ENCODE measurements at regions not wholly inside any gene's neighbourhood (a gene's known extent, or its start where the extent isn't known, plus 50 kb on each side); places are given as distances from the start of the nearest gene placed in this dataset.

DNA sequence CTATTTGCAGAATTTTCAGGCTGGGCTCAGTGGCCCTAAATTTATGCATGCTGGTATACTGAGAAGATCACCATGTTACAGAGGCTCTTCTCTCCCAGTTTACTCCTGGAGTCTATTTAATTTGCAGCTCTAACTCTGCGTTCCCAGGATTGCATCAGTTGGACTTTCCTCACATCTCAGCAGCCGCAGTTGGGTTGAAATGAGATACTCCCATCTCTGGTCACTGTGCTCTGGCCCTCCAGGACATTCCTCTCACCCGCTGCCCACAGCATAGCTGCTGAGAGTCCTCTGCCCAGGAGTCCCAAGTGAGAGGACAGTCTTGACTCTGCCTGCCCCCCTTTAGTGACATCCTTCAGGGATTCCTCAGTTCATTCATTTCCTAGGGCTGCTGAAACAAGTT is 150.9 kb downstream of the LACC1 start:
- no peak for DNase-seq
- no peaks in the 10 kb centered on the region for H3K9me3 ChIP-seq (ENCODE audit: severe bottlenecking)
- no peak overlapping the region for H3K27ac ChIP-seq
- H3K27me3 ChIP-seq (ENCODE audit: insufficient read depth, low read depth, severe bottlenecking): no peaks in the 10 kb centered on the region
- TF ChIP-seq, protein P1, sequence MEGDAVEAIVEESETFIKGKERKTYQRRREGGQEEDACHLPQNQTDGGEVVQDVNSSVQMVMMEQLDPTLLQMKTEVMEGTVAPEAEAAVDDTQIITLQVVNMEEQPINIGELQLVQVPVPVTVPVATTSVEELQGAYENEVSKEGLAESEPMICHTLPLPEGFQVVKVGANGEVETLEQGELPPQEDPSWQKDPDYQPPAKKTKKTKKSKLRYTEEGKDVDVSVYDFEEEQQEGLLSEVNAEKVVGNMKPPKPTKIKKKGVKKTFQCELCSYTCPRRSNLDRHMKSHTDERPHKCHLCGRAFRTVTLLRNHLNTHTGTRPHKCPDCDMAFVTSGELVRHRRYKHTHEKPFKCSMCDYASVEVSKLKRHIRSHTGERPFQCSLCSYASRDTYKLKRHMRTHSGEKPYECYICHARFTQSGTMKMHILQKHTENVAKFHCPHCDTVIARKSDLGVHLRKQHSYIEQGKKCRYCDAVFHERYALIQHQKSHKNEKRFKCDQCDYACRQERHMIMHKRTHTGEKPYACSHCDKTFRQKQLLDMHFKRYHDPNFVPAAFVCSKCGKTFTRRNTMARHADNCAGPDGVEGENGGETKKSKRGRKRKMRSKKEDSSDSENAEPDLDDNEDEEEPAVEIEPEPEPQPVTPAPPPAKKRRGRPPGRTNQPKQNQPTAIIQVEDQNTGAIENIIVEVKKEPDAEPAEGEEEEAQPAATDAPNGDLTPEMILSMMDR (IDR thresholded peaks at IDR 0.05; ENCODE audit: low read depth, low read length): no peak
- H3K4me3 ChIP-seq (ENCODE audit: low read depth, low read length): no peak overlapping the region
- no peaks in the 10 kb centered on the region for H3K36me3 ChIP-seq

DNA sequence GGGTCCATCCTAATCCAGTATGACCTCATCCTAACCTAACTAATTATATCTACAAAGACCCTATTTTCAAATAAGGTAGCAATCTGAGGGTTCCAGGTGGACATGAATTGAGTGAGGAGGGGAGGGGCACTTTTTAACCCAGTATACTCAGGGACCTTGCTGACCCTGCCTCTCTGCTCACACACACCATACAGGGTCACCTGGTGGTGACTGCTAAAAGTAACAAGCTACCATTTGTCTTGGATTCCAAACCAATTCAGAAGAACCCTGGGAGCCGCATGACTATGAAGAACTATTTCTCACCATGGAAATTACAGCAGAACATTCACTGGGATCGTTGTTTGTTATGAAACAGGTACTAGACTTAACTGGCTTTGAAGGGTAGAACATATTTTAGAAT is 151.9 kb downstream of the LACC1 start:
- no peaks in the 10 kb centered on the region for H3K9me3 ChIP-seq (ENCODE audit: severe bottlenecking)
- H3K36me3 ChIP-seq: no peaks in the 10 kb centered on the region
- H3K4me3 ChIP-seq (ENCODE audit: low read depth, low read length): no peak overlapping the region
- H3K27ac ChIP-seq: no peak overlapping the region
- DNase-seq: no peak
- H3K27me3 ChIP-seq (ENCODE audit: insufficient read depth, low read depth, severe bottlenecking): no peaks in the 10 kb centered on the region
- TF ChIP-seq, protein P1 (IDR thresholded peaks at IDR 0.05; ENCODE audit: low read depth, low read length): no peak

DNA sequence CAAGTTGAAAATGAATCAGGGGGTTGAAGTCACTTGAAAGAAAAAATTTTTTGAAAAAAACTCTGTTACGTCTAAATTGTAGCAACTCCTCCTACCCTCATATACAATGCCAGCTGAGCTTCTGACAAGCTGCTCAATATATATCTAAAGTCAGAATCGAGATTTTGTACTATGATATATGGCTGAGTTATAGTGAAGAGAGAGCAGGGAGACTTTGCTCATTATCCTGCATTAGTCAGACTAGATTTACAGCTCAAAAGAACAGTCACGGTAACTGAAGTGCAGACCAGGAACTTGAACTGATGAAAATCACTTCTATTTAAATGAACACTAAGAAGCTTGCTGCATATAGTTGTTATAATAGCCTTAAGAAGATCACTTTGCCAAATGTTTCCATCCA is 153.1 kb downstream of the LACC1 start:
- no peak overlapping the region for H3K27ac ChIP-seq
- H3K27me3 ChIP-seq (ENCODE audit: insufficient read depth, low read depth, severe bottlenecking): no peaks in the 10 kb centered on the region
- no peak for DNase-seq
- no peak overlapping the region for H3K4me3 ChIP-seq (ENCODE audit: low read depth, low read length)
- no peaks in the 10 kb centered on the region for H3K9me3 ChIP-seq (ENCODE audit: severe bottlenecking)
- TF ChIP-seq, protein P1 (IDR thresholded peaks at IDR 0.05; ENCODE audit: low read depth, low read length): no peak
- H3K36me3 ChIP-seq: no peaks in the 10 kb centered on the region

DNA sequence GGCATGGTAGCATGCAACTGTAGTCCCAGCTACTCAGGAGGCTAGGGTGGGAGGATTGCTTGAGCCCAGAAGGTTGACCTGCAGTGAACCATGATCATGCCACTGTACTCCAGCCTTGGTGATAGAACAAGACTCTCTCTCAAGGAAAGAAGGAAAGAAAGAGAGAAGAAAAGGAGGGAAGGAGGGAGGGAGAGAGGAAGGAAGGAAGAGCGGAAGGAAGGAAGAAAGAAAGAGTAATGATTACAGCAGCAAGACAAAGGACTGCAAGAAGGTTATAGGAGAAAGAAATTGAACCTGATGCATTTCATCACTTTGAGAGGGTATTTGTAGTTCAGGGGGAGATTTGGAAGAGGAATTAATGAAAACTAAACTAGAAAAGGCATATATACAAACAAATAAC is 155.7 kb downstream of the LACC1 start:
- Histone ChIP-seq H3K27ac (no peak overlapping the region), H3K27me3 (ENCODE audit: insufficient read depth, low read depth, severe bottlenecking) (no peaks in the 10 kb centered on the region)
- TF ChIP-seq, protein P1 (IDR thresholded peaks at IDR 0.05; ENCODE audit: low read depth, low read length): no peak

DNA sequence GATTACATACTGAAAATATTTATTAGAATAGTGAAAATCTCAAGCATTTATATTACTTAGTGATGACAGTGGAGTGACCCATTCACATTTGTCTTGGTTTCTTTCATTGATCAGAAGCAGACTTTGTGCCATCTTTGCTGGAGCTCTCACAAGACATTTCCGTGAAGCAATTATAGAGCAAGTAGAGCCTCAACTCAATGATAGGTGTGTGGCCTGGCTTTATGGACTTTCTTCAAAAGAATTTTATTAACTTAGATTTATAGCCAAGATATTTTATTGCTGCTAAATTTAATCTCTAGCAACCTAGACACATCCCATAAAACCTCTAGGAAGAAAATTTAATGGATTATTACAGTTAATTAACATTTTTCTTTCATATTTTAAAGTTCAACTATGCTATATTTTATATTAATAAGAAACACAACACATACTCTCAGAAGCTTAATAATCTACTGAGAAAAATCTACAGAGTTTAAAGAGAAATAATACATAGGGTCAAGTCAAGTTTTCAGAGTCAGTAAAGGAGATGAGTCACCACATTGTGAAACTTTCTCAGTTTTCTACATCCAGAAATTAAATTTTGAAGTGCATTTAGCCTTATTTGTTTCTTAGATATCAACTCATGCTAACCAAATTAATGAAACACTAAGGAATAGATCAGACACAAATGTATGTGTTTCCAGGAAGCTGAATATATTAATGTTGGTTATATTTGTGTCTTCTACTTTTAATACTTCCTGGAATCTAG is 160.5 kb downstream of the LACC1 start:
- Histone ChIP-seq H3K4me3 (ENCODE audit: low read depth, low read length) (no peak overlapping the region), H3K9me3 (ENCODE audit: severe bottlenecking) (no peaks in the 10 kb centered on the region), H3K36me3 (no peaks in the 10 kb centered on the region), H3K27me3 (ENCODE audit: insufficient read depth, low read depth, severe bottlenecking) (no peaks in the 10 kb centered on the region), H3K27ac (no peak overlapping the region)
- DNase-seq: no peak
- TF ChIP-seq, protein P1 (IDR thresholded peaks at IDR 0.05; ENCODE audit: low read depth, low read length): no peak

More for the DNA sequence above, 155.7 kb downstream of the LACC1 start:
- Histone ChIP-seq H3K36me3 (no peaks in the 10 kb centered on the region), H3K9me3 (ENCODE audit: severe bottlenecking) (no peaks in the 10 kb centered on the region), H3K4me3 (ENCODE audit: low read depth, low read length) (no peak overlapping the region)
- DNase-seq: no peak

GRCh38 chr13:44040818-44041100 is 161.1 kb downstream of the LACC1 start:
- H3K9me3 ChIP-seq (ENCODE audit: severe bottlenecking): no peaks in the 10 kb centered on the region
- H3K4me3 ChIP-seq (ENCODE audit: low read depth, low read length): no peak overlapping the region
- no peaks in the 10 kb centered on the region for H3K36me3 ChIP-seq
- TF ChIP-seq, protein P1 (IDR thresholded peaks at IDR 0.05; ENCODE audit: low read depth, low read length): no peak
- H3K27me3 ChIP-seq (ENCODE audit: insufficient read depth, low read depth, severe bottlenecking): no peaks in the 10 kb centered on the region
- DNase-seq: no peak
- no peak overlapping the region for H3K27ac ChIP-seq

All from WERI-Rb-1 (cell line).